ENCODE measurements at regions not wholly inside any gene's neighbourhood (a gene's known extent, or its start where the extent isn't known, plus 50 kb on each side); places are given as distances from the start of the nearest gene placed in this dataset.

DNA sequence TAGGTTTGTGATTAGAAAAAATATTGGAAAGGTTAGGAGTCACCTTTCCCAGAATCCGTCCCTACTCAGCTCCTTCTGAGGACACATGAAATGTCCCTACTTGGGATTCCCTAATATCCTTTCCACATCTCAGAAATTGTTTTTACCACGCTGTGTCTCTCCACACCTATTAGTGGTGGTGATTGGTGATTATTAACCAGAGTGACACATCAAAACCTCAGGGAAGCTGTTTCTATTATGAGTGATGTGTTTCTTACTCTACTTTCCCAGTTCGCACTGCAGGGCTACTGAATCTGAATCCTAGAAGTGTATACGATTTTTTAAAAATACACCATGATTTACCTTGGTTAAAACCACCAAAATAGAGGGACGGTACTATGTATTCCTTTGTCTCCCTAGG, 460.8 kb downstream of the TBC1D4 start:
- TF ChIP-seq, protein P1, sequence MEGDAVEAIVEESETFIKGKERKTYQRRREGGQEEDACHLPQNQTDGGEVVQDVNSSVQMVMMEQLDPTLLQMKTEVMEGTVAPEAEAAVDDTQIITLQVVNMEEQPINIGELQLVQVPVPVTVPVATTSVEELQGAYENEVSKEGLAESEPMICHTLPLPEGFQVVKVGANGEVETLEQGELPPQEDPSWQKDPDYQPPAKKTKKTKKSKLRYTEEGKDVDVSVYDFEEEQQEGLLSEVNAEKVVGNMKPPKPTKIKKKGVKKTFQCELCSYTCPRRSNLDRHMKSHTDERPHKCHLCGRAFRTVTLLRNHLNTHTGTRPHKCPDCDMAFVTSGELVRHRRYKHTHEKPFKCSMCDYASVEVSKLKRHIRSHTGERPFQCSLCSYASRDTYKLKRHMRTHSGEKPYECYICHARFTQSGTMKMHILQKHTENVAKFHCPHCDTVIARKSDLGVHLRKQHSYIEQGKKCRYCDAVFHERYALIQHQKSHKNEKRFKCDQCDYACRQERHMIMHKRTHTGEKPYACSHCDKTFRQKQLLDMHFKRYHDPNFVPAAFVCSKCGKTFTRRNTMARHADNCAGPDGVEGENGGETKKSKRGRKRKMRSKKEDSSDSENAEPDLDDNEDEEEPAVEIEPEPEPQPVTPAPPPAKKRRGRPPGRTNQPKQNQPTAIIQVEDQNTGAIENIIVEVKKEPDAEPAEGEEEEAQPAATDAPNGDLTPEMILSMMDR (IDR thresholded peaks at IDR 0.05), result no peak
- TF ChIP-seq POLR2A (IDR thresholded peaks at IDR 0.05), result no peak
